OCI-LY7 (cell line): ENCODE measurements at regions not wholly inside any gene's neighbourhood (a gene's known extent, or its start where the extent isn't known, plus 50 kb on each side); places are given as distances from the start of the nearest gene placed in this dataset.
"Not testable (repeated sequence)": the region's sequence is repeated elsewhere in the genome, so short reads cannot be mapped to it uniquely, and the experiment has no call there.

Source experiments
- BruUV-seq: library from RNA; stranded (reverse); fragments of 400-500 nt; replicated peaks from 2 replicates; lab custom pipeline; 2021; lab: Mats Ljungman, UMichigan
- CTCF ChIA-PET: fragments of 300-600 bp; sonication (Branson Sonifier 250); formaldehyde crosslinking; loops from one replicate; lab custom pipeline; 2022; ENCODE audit warnings: antibody characterized with exemption; ENCODE audit not compliant: unreplicated experiment; lab: Charles Lee
- POLR2A ChIA-PET: fragments of 300-600 bp; sonication (Branson Sonifier 250); formaldehyde crosslinking; loops from one replicate; lab custom pipeline; 2022; ENCODE audit warnings: antibody characterized with exemption; lab: Charles Lee
- DNase-seq: peaks from one replicate; pipeline ENCODE4 v3.0.0-alpha.2; 2015; ENCODE audit warnings: low spot score
- H2AFZ ChIP-seq: fragments of 200-600 bp; sonication (generic), shearing (Covaris generic); 2 replicates; pipeline ENCODE4 v1.6.1; 2014; ENCODE audit warnings: mild to moderate bottlenecking, antibody characterized with exemption, low read length, moderate library complexity
- H3K27ac ChIP-seq: fragments of 200-600 bp; sonication (generic); 2 replicates; pipeline ENCODE4 v1.5.1; 2014; ENCODE audit warnings: mixed run types, low read depth, mild to moderate bottlenecking, moderate library complexity, low read length, inconsistent platforms; ENCODE audit not compliant: poor library complexity, severe bottlenecking
- H3K36me3 ChIP-seq: fragments of 200-600 bp; sonication (generic); 2 replicates; pipeline ENCODE4 v1.6.1; 2014; ENCODE audit warnings: mild to moderate bottlenecking, antibody characterized with exemption, low read length, moderate library complexity, mixed read lengths; ENCODE audit not compliant: insufficient read depth
- H3K4me1 ChIP-seq: fragments of 200-600 bp; sonication (generic); 2 replicates; pipeline ENCODE4 v1.5.1; 2014; ENCODE audit warnings: mild to moderate bottlenecking, low read length; ENCODE audit not compliant: insufficient read depth, poor library complexity, severe bottlenecking
- H3K4me2 ChIP-seq: fragments of 200-600 bp; sonication (generic); 2 replicates; pipeline ENCODE4 v1.6.1; 2014; ENCODE audit warnings: mild to moderate bottlenecking, low read length
- H3K4me3 ChIP-seq: fragments of 200-600 bp; sonication (generic); 2 replicates; pipeline ENCODE4 v1.5.1; 2014; ENCODE audit warnings: mild to moderate bottlenecking, low read depth, low read length; ENCODE audit not compliant: poor library complexity, severe bottlenecking
- H3K79me2 ChIP-seq: fragments of 200-600 bp; sonication (generic); 2 replicates; pipeline ENCODE4 v1.6.1; 2016; ENCODE audit warnings: low read depth, mild to moderate bottlenecking, low read length, moderate library complexity, mixed read lengths; ENCODE audit not compliant: insufficient read depth
- H3K9me2 ChIP-seq: fragments of 200-600 bp; sonication (generic); 2 replicates; pipeline ENCODE4 v1.6.1; 2016; ENCODE audit warnings: mild to moderate bottlenecking, low read length, mixed read lengths; ENCODE audit not compliant: insufficient read depth
- H3K9me3 ChIP-seq: fragments of 200-600 bp; sonication (generic); 2 replicates; pipeline ENCODE4 v1.6.1; 2014; ENCODE audit warnings: mild to moderate bottlenecking, mixed run types, low read length, mixed read lengths
- H4K20me1 ChIP-seq: fragments of 200-600 bp; sonication (generic); 2 replicates; pipeline ENCODE4 v1.6.1; 2014; ENCODE audit warnings: mild to moderate bottlenecking, antibody characterized with exemption, low read length, moderate library complexity, mixed read lengths; ENCODE audit not compliant: insufficient read depth
- EZH2phosphoT487 ChIP-seq: fragments of 200-600 bp; sonication (generic); IDR thresholded peaks from 2 replicates; pipeline ENCODE4 v1.6.1; 2018; ENCODE audit warnings: low read depth, borderline replicate concordance, mild to moderate bottlenecking, mixed run types, antibody characterized with exemption, low read length, moderate library complexity, mixed read lengths
- intact Hi-C: fragments of 100-400 bp; cut with micrococcal nuclease; formaldehyde crosslinking; loops from one replicate; pipeline ENCODE4 v1.10.0; 2022; ENCODE audit not compliant: unreplicated experiment
- TF ChIP-seq, protein P1 (sequence below): fragments of 200-600 bp; sonication (generic); conservative IDR thresholded peaks from 2 replicates; pipeline ENCODE4 v1.5.1; 2014; ENCODE audit warnings: mild to moderate bottlenecking, antibody characterized with exemption, low read length, moderate library complexity, mixed read lengths

- no peak overlapping the region for H3K4me3 ChIP-seq
- ChIA-PET CTCF (no interaction called here), POLR2A (interaction anchor here (0.6 kb wide), 1 partner anchor 161 kb away, joined by 3 read pairs; no protein-coding TSS in a partner anchor)
- no peaks in the 10 kb centered on the region for H3K36me3 ChIP-seq
- no peak overlapping the region for H3K4me2 ChIP-seq
- no peak for DNase-seq
- no peaks in the 10 kb centered on the region for H3K9me2 ChIP-seq
- intact Hi-C loops = no loop called here
- BruUV-seq = no TSS peak
- no peaks in the 10 kb centered on the region for H3K9me3 ChIP-seq
- H3K27ac ChIP-seq = no peak overlapping the region
- no peaks in the 10 kb centered on the region for H4K20me1 ChIP-seq
- H2AFZ ChIP-seq = no peak overlapping the region
- H3K79me2 ChIP-seq = no peaks in the 10 kb centered on the region
- no peak for TF ChIP-seq EZH2phosphoT487
- TF ChIP-seq, protein P1, sequence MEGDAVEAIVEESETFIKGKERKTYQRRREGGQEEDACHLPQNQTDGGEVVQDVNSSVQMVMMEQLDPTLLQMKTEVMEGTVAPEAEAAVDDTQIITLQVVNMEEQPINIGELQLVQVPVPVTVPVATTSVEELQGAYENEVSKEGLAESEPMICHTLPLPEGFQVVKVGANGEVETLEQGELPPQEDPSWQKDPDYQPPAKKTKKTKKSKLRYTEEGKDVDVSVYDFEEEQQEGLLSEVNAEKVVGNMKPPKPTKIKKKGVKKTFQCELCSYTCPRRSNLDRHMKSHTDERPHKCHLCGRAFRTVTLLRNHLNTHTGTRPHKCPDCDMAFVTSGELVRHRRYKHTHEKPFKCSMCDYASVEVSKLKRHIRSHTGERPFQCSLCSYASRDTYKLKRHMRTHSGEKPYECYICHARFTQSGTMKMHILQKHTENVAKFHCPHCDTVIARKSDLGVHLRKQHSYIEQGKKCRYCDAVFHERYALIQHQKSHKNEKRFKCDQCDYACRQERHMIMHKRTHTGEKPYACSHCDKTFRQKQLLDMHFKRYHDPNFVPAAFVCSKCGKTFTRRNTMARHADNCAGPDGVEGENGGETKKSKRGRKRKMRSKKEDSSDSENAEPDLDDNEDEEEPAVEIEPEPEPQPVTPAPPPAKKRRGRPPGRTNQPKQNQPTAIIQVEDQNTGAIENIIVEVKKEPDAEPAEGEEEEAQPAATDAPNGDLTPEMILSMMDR = no peak
- no peaks in the 10 kb centered on the region for H3K4me1 ChIP-seq
Observed at GRCh38 chr1:91189096-91189495, 167.3 kb upstream of the ZNF644 start.

- CTCF ChIA-PET, H3K4me2 ChIP-seq, H3K4me3 ChIP-seq, intact Hi-C loops, H3K9me3 ChIP-seq, H3K79me2 ChIP-seq, BruUV-seq, H3K4me1 ChIP-seq, H4K20me1 ChIP-seq, H3K27ac ChIP-seq, DNase-seq, H3K36me3 ChIP-seq, H3K9me2 ChIP-seq, H2AFZ ChIP-seq: not testable (repeated sequence)
- POLR2A ChIA-PET = interaction anchor here (0.5 kb wide), 1 partner anchor 109 kb away, joined by 4 read pairs; no protein-coding TSS in a partner anchor
Observed at GRCh38 chr1:91182807-91183206, 161.0 kb upstream of the ZNF644 start.

GRCh38 chr1:91176250-91176649, 154.4 kb upstream of the ZNF644 start:
- POLR2A ChIA-PET = interaction anchor here (0.6 kb wide), 1 partner anchor 448 kb away, joined by 3 read pairs; no protein-coding TSS in a partner anchor
- no peak for DNase-seq
- Histone ChIP-seq H3K9me3 (no peaks in the 10 kb centered on the region), H3K36me3 (no peaks in the 10 kb centered on the region), H4K20me1 (no peaks in the 10 kb centered on the region), H3K4me3 (no peak overlapping the region), H3K4me1 (no peaks in the 10 kb centered on the region), H3K79me2 (no peaks in the 10 kb centered on the region), H3K4me2 (no peak overlapping the region), H3K27ac (no peak overlapping the region), H3K9me2 (no peaks in the 10 kb centered on the region), H2AFZ (no peak overlapping the region)
- CTCF ChIA-PET = no interaction called here
- intact Hi-C loops = no loop called here
- no peak for TF ChIP-seq EZH2phosphoT487
- TF ChIP-seq, protein P1 = no peak
- BruUV-seq = no TSS peak
